ENCODE measurements at regions not wholly inside any gene's neighbourhood (a gene's known extent, or its start where the extent isn't known, plus 50 kb on each side); places are given as distances from the start of the nearest gene placed in this dataset.

GRCh38 chr6:91045161-91045560 is 458.3 kb upstream of the MAP3K7 start:
- H3K9me3 ChIP-seq: no peaks in the 10 kb centered on the region
- ATAC-seq: no peak
- no peak for DNase-seq
- no peaks in the 10 kb centered on the region for H3K36me3 ChIP-seq (ENCODE audit: insufficient read depth in 1 of 2, low read depth in 1 of 2)
- H3K27me3 ChIP-seq (ENCODE audit: insufficient read depth in 3 of 3, low read length in 2 of 3): no peaks in the 10 kb centered on the region
- no peak overlapping the region for H3K27ac ChIP-seq
- intact Hi-C loops (cut with DNase I): no loop called here
- no peak overlapping the region for H3K4me3 ChIP-seq
- no peak for TF ChIP-seq CTCF (IDR thresholded peaks at IDR 0.05)
- no peaks in the 10 kb centered on the region for H3K4me1 ChIP-seq
- 5 to 31% (median 14%) methylated on average over 1 of the region's 1 CpG for WGBS, 3 donors

DNA sequence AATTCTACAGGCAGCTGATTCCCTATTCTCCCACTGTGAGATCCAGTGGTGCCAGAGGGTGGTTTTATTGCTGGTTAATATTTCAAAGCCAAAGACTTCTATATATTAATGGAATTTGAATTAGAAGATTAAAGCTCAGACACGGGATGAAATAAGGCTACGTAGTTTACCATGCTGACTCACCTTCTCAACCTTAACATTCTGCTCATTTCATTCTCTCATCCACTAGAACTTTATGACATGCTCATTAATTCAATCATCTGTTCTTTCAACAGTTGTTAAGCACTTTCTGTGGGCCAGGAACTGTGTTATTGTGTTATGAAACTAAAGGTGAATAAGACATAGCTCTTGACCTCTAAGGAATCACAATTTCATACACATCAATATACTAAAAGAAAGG is 456.9 kb upstream of the MAP3K7 start:
- Histone ChIP-seq H3K27ac (no peak overlapping the region), H3K36me3 (ENCODE audit: insufficient read depth in 1 of 2, low read depth in 1 of 2) (no peaks in the 10 kb centered on the region), H3K4me3 (no peak overlapping the region), H3K9me3 (no peaks in the 10 kb centered on the region), H3K4me1 (no peaks in the 10 kb centered on the region), H3K27me3 (ENCODE audit: insufficient read depth in 3 of 3, low read length in 2 of 3) (no peaks in the 10 kb centered on the region)
- intact Hi-C loops (cut with DNase I): no loop called here
- no peak for ATAC-seq
- DNase-seq: no peak
- TF ChIP-seq CTCF (IDR thresholded peaks at IDR 0.05): no peak
- 37 to 74% (median 50%) methylated on average over 2 of the region's 2 CpGs for WGBS, 3 donors

DNA sequence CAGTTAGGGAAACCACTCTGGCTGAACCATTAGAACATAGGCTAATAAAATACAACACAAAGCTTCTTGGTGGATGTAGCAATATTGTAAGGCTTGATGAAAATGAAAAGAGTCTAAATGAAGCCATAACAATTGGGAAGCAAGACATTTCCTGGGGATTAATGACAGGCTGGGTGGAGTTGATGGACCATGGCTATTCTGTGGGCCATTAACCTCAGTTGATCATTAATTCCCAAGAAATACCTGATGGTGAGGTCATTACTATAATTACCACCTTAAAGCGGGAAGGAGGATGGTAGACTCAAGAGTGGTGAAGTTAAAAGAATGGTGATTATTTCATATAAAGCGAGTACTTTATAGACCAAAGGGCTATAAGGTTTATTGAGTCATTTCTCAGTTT is 455.8 kb upstream of the MAP3K7 start:
- Histone ChIP-seq H3K9me3 (no peaks in the 10 kb centered on the region), H3K4me3 (no peak overlapping the region), H3K4me1 (no peaks in the 10 kb centered on the region), H3K36me3 (ENCODE audit: insufficient read depth in 1 of 2, low read depth in 1 of 2) (no peaks in the 10 kb centered on the region), H3K27ac (no peak overlapping the region), H3K27me3 (ENCODE audit: insufficient read depth in 3 of 3, low read length in 2 of 3) (no peaks in the 10 kb centered on the region)
- ATAC-seq (no peak), DNase-seq (no peak)
- 93 to 97% (median 96%) methylated on average over 2 of the region's 2 CpGs for WGBS, 3 donors
- intact Hi-C loops (cut with DNase I): no loop called here
- TF ChIP-seq CTCF (IDR thresholded peaks at IDR 0.05): no peak

- Histone ChIP-seq H3K36me3 (ENCODE audit: insufficient read depth in 1 of 2, low read depth in 1 of 2) (no peaks in the 10 kb centered on the region), H3K4me1 (no peaks in the 10 kb centered on the region), H3K9me3 (no peaks in the 10 kb centered on the region), H3K27me3 (ENCODE audit: insufficient read depth in 3 of 3, low read length in 2 of 3) (peaks cover 0 to 2% (median 0%) of the 10 kb centered on the region in 3 donors), H3K4me3 (no peak overlapping the region), H3K27ac (no peak overlapping the region)
- no peak for TF ChIP-seq CTCF (IDR thresholded peaks at IDR 0.05)
- 84 to 92% (median 90%) methylated on average over 2 of the region's 2 CpGs for WGBS, 3 donors
- DNase-seq (no peak), ATAC-seq (no peak)
- intact Hi-C loops (cut with DNase I): no loop called here
Observed at GRCh38 chr6:91033964-91034363, 447.1 kb upstream of the MAP3K7 start.

GRCh38 chr6:91031581-91031980 is 444.7 kb upstream of the MAP3K7 start:
- TF ChIP-seq CTCF (IDR thresholded peaks at IDR 0.05): no peak
- no peaks in the 10 kb centered on the region for H3K36me3 ChIP-seq (ENCODE audit: insufficient read depth in 1 of 2, low read depth in 1 of 2)
- H3K9me3 ChIP-seq: no peaks in the 10 kb centered on the region
- 88 to 94% (median 91%) methylated on average over 4 of the region's 4 CpGs for WGBS, 3 donors
- H3K27me3 ChIP-seq (ENCODE audit: insufficient read depth in 3 of 3, low read length in 2 of 3): peaks cover 0 to 2% (median 0%) of the 10 kb centered on the region in 3 donors
- DNase-seq (no peak), ATAC-seq (no peak)
- H3K27ac ChIP-seq: no peak overlapping the region
- no peak overlapping the region for H3K4me3 ChIP-seq
- no peaks in the 10 kb centered on the region for H3K4me1 ChIP-seq
- intact Hi-C loops (cut with DNase I): no loop called here
